ENCODE measurements at regions not wholly inside any gene's neighbourhood (a gene's known extent, or its start where the extent isn't known, plus 50 kb on each side); places are given as distances from the start of the nearest gene placed in this dataset.

- TF ChIP-seq POLR2AphosphoS5 (IDR thresholded peaks at IDR 0.05; ENCODE audit: low read depth, low read length) (no peak), CTCF (IDR thresholded peaks at IDR 0.05 in 2 of 3, conservative IDR thresholded peaks at IDR 0.05 in 1 of 3; ENCODE audit: borderline replicate concordance in 1 of 3, insufficient read depth in 1 of 3, low read depth in 2 of 3, low read length in 2 of 3) (no peak), ZNF274 (IDR thresholded peaks at IDR 0.05; ENCODE audit: low read depth, low read length) (no peak), RAD21 (IDR thresholded peaks at IDR 0.05; ENCODE audit: low read depth) (no peak), FOSL1 (IDR thresholded peaks at IDR 0.05; ENCODE audit: low read depth) (no peak), ZFX (IDR thresholded peaks at IDR 0.05) (no peak), POLR2A (IDR thresholded peaks at IDR 0.05; ENCODE audit: borderline replicate concordance, extremely low read depth, insufficient read depth, insufficient read length) (no peak), EZH2 (IDR thresholded peaks at IDR 0.05) (no peak), TCF7L2 (IDR thresholded peaks at IDR 0.05; ENCODE audit: borderline replicate concordance, extremely low read depth, insufficient read depth, insufficient read length) (no peak), JUND (IDR thresholded peaks at IDR 0.05) (no peak), EGR1 (IDR thresholded peaks at IDR 0.05; ENCODE audit: low read depth) (no peak), SIN3A (IDR thresholded peaks at IDR 0.05; ENCODE audit: low read depth) (no peak)
- TF ChIP-seq, protein P1, sequence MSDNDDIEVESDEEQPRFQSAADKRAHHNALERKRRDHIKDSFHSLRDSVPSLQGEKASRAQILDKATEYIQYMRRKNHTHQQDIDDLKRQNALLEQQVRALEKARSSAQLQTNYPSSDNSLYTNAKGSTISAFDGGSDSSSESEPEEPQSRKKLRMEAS (IDR thresholded peaks at IDR 0.05) = no peak
- TF ChIP-seq, protein P2, sequence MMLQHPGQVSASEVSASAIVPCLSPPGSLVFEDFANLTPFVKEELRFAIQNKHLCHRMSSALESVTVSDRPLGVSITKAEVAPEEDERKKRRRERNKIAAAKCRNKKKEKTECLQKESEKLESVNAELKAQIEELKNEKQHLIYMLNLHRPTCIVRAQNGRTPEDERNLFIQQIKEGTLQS (IDR thresholded peaks at IDR 0.05) = no peak
Measured at GRCh38 chr2:152890736-152891135, 172.3 kb downstream of the ARL6IP6 start.

All from HCT116 (cell line).